H1 (cell line): ENCODE measurements at regions not wholly inside any gene's neighbourhood (a gene's known extent, or its start where the extent isn't known, plus 50 kb on each side); places are given as distances from the start of the nearest gene placed in this dataset.

Source experiments
- CTCF ChIA-PET: fragments of 300-600 bp; sonication (Branson Sonifier 250); formaldehyde crosslinking; loops from one replicate; lab custom pipeline; 2021; ENCODE audit not compliant: partially characterized antibody; lab: Charles Lee
- POLR2A ChIA-PET: fragments of 300-600 bp; sonication (Branson Sonifier 250); formaldehyde crosslinking; loops from one replicate; lab custom pipeline; 2021; ENCODE audit warnings: inconsistent platforms; ENCODE audit not compliant: partially characterized antibody; lab: Charles Lee
- DNase-seq, 2 experiments: peaks; one replicate each; pipeline versions ENCODE4 v3.0.0 to v3.0.0-alpha.2; 2010 to 2022; ENCODE audit warnings: low spot score in 2 of 2, low read depth in 1 of 2, mixed read lengths in 1 of 2
- FAIRE-seq: peaks from 2 replicates; lab custom pipeline; 2011; peaks lifted over from hg19 to GRCh38; lab: Jason Lieb, UNC
- H2AFZ ChIP-seq: 2 replicates; pipeline ENCODE4 v1.8.1; 2012; ENCODE audit warnings: low read length, inconsistent platforms
- H2AK5ac ChIP-seq: 2 replicates; pipeline ENCODE4 v1.6.1; 2013; ENCODE audit warnings: low read depth, low read length
- H2BK120ac ChIP-seq: replicated peaks from 2 replicates; pipeline ENCODE3; 2013; ENCODE audit warnings: low read depth, low read length, inconsistent platforms
- H2BK12ac ChIP-seq: 2 replicates; pipeline ENCODE4 v1.6.1; 2013; ENCODE audit warnings: low read depth, low read length
- H2BK15ac ChIP-seq: 2 replicates; pipeline ENCODE4 v1.6.1; 2013; ENCODE audit warnings: low read length
- H2BK20ac ChIP-seq: 2 replicates; pipeline ENCODE4 v1.6.1; 2013; ENCODE audit warnings: low read length
- H2BK5ac ChIP-seq: 2 replicates; pipeline ENCODE4 v1.6.1; 2013; ENCODE audit warnings: low read depth, low read length
- H3K14ac ChIP-seq: 2 replicates; pipeline ENCODE4 v1.6.1; 2013; ENCODE audit warnings: inconsistent platforms; ENCODE audit not compliant: insufficient read length
- H3K18ac ChIP-seq: 2 replicates; pipeline ENCODE4 v1.6.1; 2013; ENCODE audit warnings: low read length; ENCODE audit errors: extremely low read depth
- H3K23ac ChIP-seq: 2 replicates; pipeline ENCODE4 v1.6.1; 2013; ENCODE audit warnings: inconsistent platforms; ENCODE audit not compliant: insufficient read length
- H3K23me2 ChIP-seq: 2 replicates; pipeline ENCODE4 v1.6.1; 2013; ENCODE audit warnings: low read depth, low read length
- H3K27ac ChIP-seq: 2 replicates; pipeline ENCODE4 v1.6.1; 2011; ENCODE audit warnings: low read depth, low read length, inconsistent platforms
- H3K27me3 ChIP-seq, 4 experiments: replicated peaks in 1 of 4; 1 replicate in 1 of 4; 2 replicates in 3 of 4; pipeline versions ENCODE4 v1.6.1 to v1.8.1; 2011 to 2013; ENCODE audit warnings: low read length in 3 of 4, mild to moderate bottlenecking in 3 of 4, inconsistent platforms in 2 of 4, mixed read lengths in 2 of 4, moderate library complexity in 1 of 4; ENCODE audit not compliant: control insufficient read depth in 3 of 4, insufficient read depth in 3 of 4; ENCODE audit errors: extremely low read depth in 1 of 4
- H3K36me3 ChIP-seq, 4 experiments: 2 replicates each; pipeline versions ENCODE4 v1.6.1 to v1.8.1; 2011 to 2013; ENCODE audit warnings: mild to moderate bottlenecking in 4 of 4, low read length in 3 of 4, moderate library complexity in 2 of 4, control low read depth in 1 of 4, inconsistent platforms in 1 of 4; ENCODE audit not compliant: insufficient read depth in 4 of 4, control insufficient read depth in 2 of 4
- H3K4ac ChIP-seq: replicated peaks from 2 replicates; pipeline ENCODE3; 2013; ENCODE audit warnings: low read length, low read depth, mixed read lengths, inconsistent platforms; ENCODE audit not compliant: insufficient read length
- H3K4me1 ChIP-seq, 4 experiments: replicated peaks in 1 of 4; 1 replicate in 1 of 4; 2 replicates in 3 of 4; pipeline versions ENCODE4 v1.6.1 to v1.8.1; 2011 to 2013; ENCODE audit warnings: low read length in 3 of 4, inconsistent platforms in 2 of 4, mixed read lengths in 1 of 4; ENCODE audit not compliant: insufficient read depth in 4 of 4, control insufficient read depth in 3 of 4
- H3K4me2 ChIP-seq, 2 experiments: 2 replicates each; pipeline versions ENCODE4 v1.6.1 to v1.8.1; 2011 to 2013; ENCODE audit warnings: low read depth in 2 of 2, low read length in 2 of 2, control low read depth in 1 of 2, inconsistent platforms in 1 of 2, mild to moderate bottlenecking in 1 of 2; ENCODE audit not compliant: insufficient read depth in 1 of 2
- H3K4me3 ChIP-seq, 4 experiments: fragments of 200-600, 300-600 bp in 1 of 4; sonication (generic), shearing (Covaris generic), sonication (Bioruptor Twin) in 1 of 4; 2 replicates each; pipeline versions ENCODE4 v1.5.1 to v1.8.1; 2011 to 2016; ENCODE audit warnings: low read length in 4 of 4, low read depth in 3 of 4, control low read depth in 2 of 4, inconsistent platforms in 2 of 4, mild to moderate bottlenecking in 2 of 4, mixed read lengths in 1 of 4, moderate library complexity in 1 of 4; ENCODE audit not compliant: insufficient read depth in 2 of 4; ENCODE audit errors: extremely low read depth in 1 of 4
- H3K56ac ChIP-seq: replicated peaks from 2 replicates; pipeline ENCODE3; 2013; ENCODE audit warnings: low read depth, mild to moderate bottlenecking, mixed read lengths, low read length, inconsistent platforms; ENCODE audit not compliant: insufficient read length
- H3K79me1 ChIP-seq: 2 replicates; pipeline ENCODE4 v1.6.1; 2013; ENCODE audit warnings: low read depth, low read length, control low read depth
- H3K79me2 ChIP-seq, 2 experiments: 2 replicates each; pipeline versions ENCODE4 v1.6.1 to v1.8.1; 2012 to 2013; ENCODE audit warnings: low read length in 2 of 2, mild to moderate bottlenecking in 2 of 2, inconsistent platforms in 1 of 2; ENCODE audit not compliant: insufficient read depth in 2 of 2, control insufficient read depth in 1 of 2
- H3K9ac ChIP-seq, 4 experiments: replicated peaks in 1 of 4; 1 replicate in 1 of 4; 2 replicates in 3 of 4; pipeline versions ENCODE4 v1.6.1 to v1.8.1; 2011 to 2013; ENCODE audit warnings: low read depth in 3 of 4, low read length in 3 of 4, control low read depth in 2 of 4, mild to moderate bottlenecking in 2 of 4, moderate library complexity in 2 of 4, inconsistent platforms in 1 of 4; ENCODE audit errors: extremely low read depth in 1 of 4
- H3K9me3 ChIP-seq, 2 experiments: 2 replicates each; pipeline versions ENCODE4 v1.6.1 to v1.8.1; 2012 to 2013; ENCODE audit warnings: mild to moderate bottlenecking in 2 of 2, moderate library complexity in 2 of 2, control low read depth in 1 of 2, inconsistent platforms in 1 of 2, low read depth in 1 of 2, low read length in 1 of 2, mixed read lengths in 1 of 2; ENCODE audit not compliant: insufficient read depth in 2 of 2
- H4K20me1 ChIP-seq, 2 experiments: replicated peaks in 1 of 2; 2 replicates each; pipeline versions ENCODE3 to v1.8.1; 2011 to 2013; ENCODE audit warnings: inconsistent platforms in 2 of 2, low read length in 2 of 2, mild to moderate bottlenecking in 1 of 2; ENCODE audit not compliant: insufficient read depth in 2 of 2, control insufficient read depth in 1 of 2
- H4K5ac ChIP-seq: 2 replicates; pipeline ENCODE4 v1.6.1; 2013; ENCODE audit warnings: low read length, low read depth, mixed read lengths, inconsistent platforms; ENCODE audit not compliant: insufficient read length
- H4K8ac ChIP-seq: 2 replicates; pipeline ENCODE4 v1.8.0; 2013; ENCODE audit warnings: mild to moderate bottlenecking, moderate library complexity, low read length, inconsistent platforms; ENCODE audit not compliant: insufficient read depth; ENCODE audit errors: extremely low read depth
- H4K91ac ChIP-seq: replicated peaks from 2 replicates; pipeline ENCODE3; 2013; ENCODE audit warnings: low read length, mixed read lengths, inconsistent platforms; ENCODE audit not compliant: insufficient read length
- ASH2L ChIP-seq: fragments of 200-600, 300-600 bp; sonication (generic); IDR thresholded peaks from one replicate; pipeline ENCODE4 v1.7.1; 2017; ENCODE audit warnings: low read length
- GTF2F1 ChIP-seq: IDR thresholded peaks from 2 replicates; pipeline ENCODE4 v1.6.1; 2012; ENCODE audit warnings: low read depth, low read length, improper control_type of control experiment, borderline replicate concordance
- KDM5A ChIP-seq: fragments of 200-600 bp; IDR thresholded peaks from 2 replicates; pipeline ENCODE4 v1.7.1; 2012; ENCODE audit warnings: mild to moderate bottlenecking, low read length, inconsistent platforms, mixed read lengths
- POU5F1 ChIP-seq: IDR thresholded peaks from 2 replicates; pipeline ENCODE4 v1.6.1; 2011; ENCODE audit warnings: low read depth, mild to moderate bottlenecking, low read length, moderate library complexity
- SP2 ChIP-seq: IDR thresholded peaks from 2 replicates; pipeline ENCODE4 v1.6.1; 2012; ENCODE audit warnings: mild to moderate bottlenecking, low read length, inconsistent platforms
- SRF ChIP-seq: IDR thresholded peaks from 2 replicates; pipeline ENCODE4 v1.6.1; 2011; ENCODE audit warnings: mild to moderate bottlenecking, low read depth, low read length, moderate library complexity
- TAF1 ChIP-seq: IDR thresholded peaks from 2 replicates; pipeline ENCODE4 v1.6.1; 2011; ENCODE audit warnings: mild to moderate bottlenecking, low read depth, low read length
- TBP ChIP-seq: IDR thresholded peaks from 2 replicates; pipeline ENCODE4 v1.6.1; 2011; ENCODE audit warnings: low read depth, low read length, improper control_type of control experiment
- WGBS, 2 experiments: shearing (Covaris generic) in 1 of 2; methylation state at CpG; one replicate each; pipeline versions ENCODE4 v1.1.6 to v1.1.7; 2013 to 2015; ENCODE audit warnings: low lambda C conversion rate in 2 of 2, mixed read lengths in 2 of 2, inconsistent platforms in 1 of 2, low coverage in 1 of 2, missing lambda C conversion rate in 1 of 2; ENCODE audit not compliant: insufficient replicate concordance in 2 of 2, insufficient coverage in 1 of 2, insufficient read length in 1 of 2; ENCODE audit errors: extremely low coverage in 1 of 2, missing lambda C conversion rate in 1 of 2; 5-methylcytosine and 5-hydroxymethylcytosine counted together
- TF ChIP-seq, protein P1 (sequence below), 3 experiments: IDR thresholded peaks; 1 replicate in 2 of 3; 2 replicates in 1 of 3; pipeline versions ENCODE4 v1.5.1 to v1.6.1; 2011; ENCODE audit warnings: low read length in 3 of 3, mild to moderate bottlenecking in 3 of 3, inconsistent platforms in 2 of 3, low read depth in 1 of 3, moderate library complexity in 1 of 3; ENCODE audit not compliant: insufficient read depth in 1 of 3; ENCODE audit errors: control extremely low read depth in 1 of 3

GRCh38 chr2:7329465-7329864 lies 412.3 kb downstream of the RNF144A start:
- WGBS, 2 experiments: 94% methylated on average over 1 of the region's 1 CpG; no CpG with 5 or more reads in 1 of the 2 experiments
- H3K9ac ChIP-seq: no peak overlapping the region
- no peak overlapping the region for H4K91ac ChIP-seq
- no peak overlapping the region for H3K4ac ChIP-seq
- ChIA-PET POLR2A (no interaction called here), CTCF (no interaction called here)
- H3K4me1 ChIP-seq: peaks cover 0 to 7% (median 0%) of the 10 kb centered on the region in 4 experiments; a peak in 3 of 7 replicates
- H2BK5ac ChIP-seq: no peak overlapping the region
- H3K9me3 ChIP-seq: no peaks in the 10 kb centered on the region
- no peaks in the 10 kb centered on the region for H3K36me3 ChIP-seq
- H3K14ac ChIP-seq: no peak overlapping the region
- H3K27me3 ChIP-seq: no peaks in the 10 kb centered on the region; a peak in 1 of 7 replicates
- no peak overlapping the region for H3K4me2 ChIP-seq
- H3K4me3 ChIP-seq: no peak overlapping the region
- H2AK5ac ChIP-seq: no peak overlapping the region
- no peaks in the 10 kb centered on the region for H3K23me2 ChIP-seq
- FAIRE-seq: no peak
- H4K20me1 ChIP-seq: no peaks in the 10 kb centered on the region
- no peak overlapping the region for H2BK120ac ChIP-seq
- H3K79me2 ChIP-seq: no peaks in the 10 kb centered on the region
- TF ChIP-seq ASH2L (no peak), SRF (no peak), KDM5A (no peak), GTF2F1 (no peak), TBP (no peak), SP2 (no peak), TAF1 (no peak), POU5F1 (no peak)
- TF ChIP-seq, protein P1, sequence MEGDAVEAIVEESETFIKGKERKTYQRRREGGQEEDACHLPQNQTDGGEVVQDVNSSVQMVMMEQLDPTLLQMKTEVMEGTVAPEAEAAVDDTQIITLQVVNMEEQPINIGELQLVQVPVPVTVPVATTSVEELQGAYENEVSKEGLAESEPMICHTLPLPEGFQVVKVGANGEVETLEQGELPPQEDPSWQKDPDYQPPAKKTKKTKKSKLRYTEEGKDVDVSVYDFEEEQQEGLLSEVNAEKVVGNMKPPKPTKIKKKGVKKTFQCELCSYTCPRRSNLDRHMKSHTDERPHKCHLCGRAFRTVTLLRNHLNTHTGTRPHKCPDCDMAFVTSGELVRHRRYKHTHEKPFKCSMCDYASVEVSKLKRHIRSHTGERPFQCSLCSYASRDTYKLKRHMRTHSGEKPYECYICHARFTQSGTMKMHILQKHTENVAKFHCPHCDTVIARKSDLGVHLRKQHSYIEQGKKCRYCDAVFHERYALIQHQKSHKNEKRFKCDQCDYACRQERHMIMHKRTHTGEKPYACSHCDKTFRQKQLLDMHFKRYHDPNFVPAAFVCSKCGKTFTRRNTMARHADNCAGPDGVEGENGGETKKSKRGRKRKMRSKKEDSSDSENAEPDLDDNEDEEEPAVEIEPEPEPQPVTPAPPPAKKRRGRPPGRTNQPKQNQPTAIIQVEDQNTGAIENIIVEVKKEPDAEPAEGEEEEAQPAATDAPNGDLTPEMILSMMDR (IDR thresholded peaks at IDR 0.05; ENCODE audit: control extremely low read depth in 1 of 3, insufficient read depth in 1 of 3, low read depth in 1 of 3, low read length in 3 of 3): no peak
- H2BK12ac ChIP-seq: no peak overlapping the region
- no peak overlapping the region for H3K56ac ChIP-seq
- H3K79me1 ChIP-seq: no peaks in the 10 kb centered on the region
- no peak overlapping the region for H2BK20ac ChIP-seq
- H3K18ac ChIP-seq: no peak overlapping the region
- no peak overlapping the region for H2AFZ ChIP-seq
- no peak overlapping the region for H4K8ac ChIP-seq
- no peak overlapping the region for H3K27ac ChIP-seq
- H4K5ac ChIP-seq: no peak overlapping the region
- H2BK15ac ChIP-seq: no peak overlapping the region
- no peak overlapping the region for H3K23ac ChIP-seq
- no peak for DNase-seq
